C4-2B (cell line): ENCODE measurements at regions not wholly inside any gene's neighbourhood (a gene's known extent, or its start where the extent isn't known, plus 50 kb on each side); places are given as distances from the start of the nearest gene placed in this dataset.

Experiments
- CTCF ChIP-seq: fragments of 450-650 bp; conservative IDR thresholded peaks from 2 replicates; pipeline ENCODE4 v1.5.1; 2017; ENCODE audit warnings: mild to moderate bottlenecking
- ZFX ChIP-seq: fragments of 450-650 bp; IDR thresholded peaks from 2 replicates; pipeline ENCODE4 v1.6.1; 2017

GRCh38 chr19:28164214-28164613 is 1048.7 kb downstream of the UQCRFS1 start:
- TF ChIP-seq CTCF (no peak), ZFX (no peak)
